NOMO-1 treated with dmso at 0.1 percent for 144 hours (cell line): ENCODE measurements at regions not wholly inside any gene's neighbourhood (a gene's known extent, or its start where the extent isn't known, plus 50 kb on each side); places are given as distances from the start of the nearest gene placed in this dataset.
"Not testable (repeated sequence)": the region's sequence is repeated elsewhere in the genome, so short reads cannot be mapped to it uniquely, and the experiment has no call there.

Experiments
- DNase-seq: peaks from one replicate; lab custom pipeline; 2025; ENCODE audit not compliant: unreplicated experiment; lab: John Stamatoyannopoulos, UW

- no peak for DNase-seq
These were observed 556.9 kb upstream of the NUDT12 start for GRCh38 chr5:104119529-104119928.

DNA sequence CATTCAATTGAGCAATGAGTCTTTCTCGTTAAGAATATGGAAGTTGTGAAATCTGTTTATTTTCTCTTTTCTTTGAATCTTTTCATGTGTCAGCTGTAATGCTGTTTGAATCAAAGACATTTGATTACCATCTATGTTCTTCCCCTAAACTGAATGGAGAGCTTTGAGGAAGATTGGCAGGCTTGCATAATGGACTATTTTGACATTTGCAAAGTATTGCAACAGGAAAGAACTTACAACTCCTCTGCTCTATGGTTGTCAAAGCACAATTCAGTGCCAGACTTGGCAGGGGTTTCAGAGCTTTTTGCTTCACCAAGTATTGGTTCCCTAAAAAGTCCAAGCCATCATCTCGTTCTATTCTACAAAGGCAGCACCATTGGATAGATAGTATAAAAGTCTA lies 549.0 kb upstream of the NUDT12 start:
- peak; percentile 53 for DNase-seq

DNA sequence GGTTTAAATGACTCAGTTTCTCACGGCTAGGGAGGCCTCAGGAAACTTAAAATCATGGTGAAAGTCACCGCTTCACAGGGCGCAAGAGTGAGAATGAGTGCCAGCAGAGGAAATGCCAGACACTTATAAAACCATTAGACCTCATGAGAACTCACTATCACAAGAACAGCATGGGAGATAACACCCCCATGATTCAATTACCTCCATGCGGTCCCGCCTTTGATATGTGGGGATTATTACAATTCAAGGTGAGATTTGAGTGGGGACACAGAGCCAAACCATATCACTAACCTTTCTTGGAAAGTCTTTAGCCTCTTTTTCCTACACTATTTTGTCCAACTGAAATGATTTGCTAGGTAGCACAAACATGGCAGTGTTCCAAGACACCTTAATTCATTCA lies 533.9 kb upstream of the NUDT12 start:
- DNase-seq, result no peak

DNA sequence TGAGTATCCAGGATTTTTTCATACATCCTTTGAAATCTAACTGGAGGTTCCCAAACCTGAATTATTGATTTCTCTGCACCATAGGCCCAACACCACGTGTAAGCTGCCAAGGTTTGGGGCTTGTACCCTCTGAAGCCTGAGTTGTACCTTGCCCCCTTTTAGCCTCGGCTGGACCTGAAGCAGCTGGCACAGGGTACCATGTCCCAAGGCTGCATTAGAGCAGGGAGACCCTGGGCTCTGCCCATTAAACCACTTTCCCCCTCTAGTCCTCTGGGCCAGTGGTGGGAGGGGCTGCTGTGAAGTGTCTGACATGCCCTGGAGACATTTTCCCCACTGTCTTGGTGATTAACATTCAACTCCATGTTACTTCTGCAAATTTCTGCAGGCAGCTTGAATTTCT lies 532.9 kb upstream of the NUDT12 start:
- no peak for DNase-seq

DNA sequence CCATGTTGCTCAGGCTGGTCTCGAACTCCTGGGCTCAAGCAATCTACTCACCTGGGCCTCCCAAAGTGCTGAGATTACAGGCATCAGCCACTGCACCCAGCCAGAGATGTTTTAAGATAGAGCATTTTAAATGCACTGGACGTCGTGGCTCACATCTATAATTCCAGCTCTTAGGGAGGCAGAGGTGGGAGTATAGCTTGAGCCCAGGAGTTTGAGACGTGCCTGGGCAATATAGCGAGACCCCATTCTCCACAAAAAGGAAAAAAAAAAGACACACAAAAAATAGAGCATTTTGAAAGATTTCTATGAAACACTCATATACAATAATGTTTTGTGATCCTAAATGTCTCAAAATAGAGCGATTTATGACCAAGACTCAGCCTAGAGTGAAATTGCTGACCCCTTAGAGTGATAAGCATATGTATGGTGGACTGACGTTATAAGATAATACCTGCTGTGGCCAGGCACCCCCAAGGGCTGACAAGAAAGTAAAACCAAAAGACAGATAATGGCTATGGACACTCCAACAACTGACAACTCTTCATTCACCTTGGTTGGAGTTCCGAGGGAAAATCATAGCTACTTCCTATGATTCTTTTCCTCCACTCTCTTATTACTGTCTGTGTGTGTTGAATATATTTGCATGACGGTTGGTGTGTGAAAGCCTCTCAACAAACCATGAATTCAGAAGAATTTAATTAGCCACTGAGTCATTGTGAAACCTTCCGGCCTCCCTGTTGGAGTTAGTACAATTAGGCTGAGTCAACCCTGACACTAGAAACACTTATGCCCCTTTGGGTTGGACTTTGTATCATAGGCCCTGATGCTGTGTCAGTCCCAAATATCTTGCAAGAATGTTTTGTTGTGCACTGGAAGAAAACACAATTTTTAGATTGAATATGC lies 526.5 kb upstream of the NUDT12 start:
- peak; percentile 26 for DNase-seq

DNA sequence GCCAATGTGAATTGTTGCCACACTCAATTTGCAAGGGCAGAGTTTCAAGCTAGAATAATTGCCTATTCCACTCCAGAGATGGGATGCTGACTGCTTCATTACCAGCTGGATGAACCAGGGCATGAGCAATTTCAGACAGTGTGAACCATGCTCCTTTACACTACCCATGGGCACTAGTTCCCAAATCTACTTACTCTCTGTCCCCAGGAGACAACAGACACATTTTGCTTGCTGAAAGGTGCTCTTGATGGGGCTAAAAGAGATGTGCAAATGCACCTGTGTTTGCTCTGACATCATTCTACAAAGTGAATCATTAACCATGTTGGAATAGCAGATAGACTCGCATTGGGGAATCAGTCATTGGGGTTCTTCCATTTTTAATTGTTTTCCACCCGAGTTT lies 522.3 kb upstream of the NUDT12 start:
- DNase-seq, result no peak

DNA sequence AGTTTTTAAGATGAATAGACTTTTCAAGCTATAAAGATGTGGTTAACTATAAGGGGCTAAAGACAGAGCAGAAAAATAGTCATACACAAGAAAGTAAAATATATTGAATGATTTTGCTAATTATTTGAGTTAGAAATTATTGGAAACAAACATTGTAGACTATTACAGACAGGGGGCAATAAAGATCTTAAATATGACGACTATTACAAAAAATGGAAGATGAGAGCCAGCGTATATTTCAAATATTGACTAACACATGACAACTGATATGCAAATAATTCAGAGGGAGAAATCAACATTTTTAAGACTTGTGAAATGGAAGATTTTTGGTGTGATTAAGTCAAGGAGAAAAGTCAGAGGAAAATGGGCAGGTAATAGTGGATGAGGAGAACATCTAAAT lies 520.2 kb upstream of the NUDT12 start:
- DNase-seq, result no peak

DNA sequence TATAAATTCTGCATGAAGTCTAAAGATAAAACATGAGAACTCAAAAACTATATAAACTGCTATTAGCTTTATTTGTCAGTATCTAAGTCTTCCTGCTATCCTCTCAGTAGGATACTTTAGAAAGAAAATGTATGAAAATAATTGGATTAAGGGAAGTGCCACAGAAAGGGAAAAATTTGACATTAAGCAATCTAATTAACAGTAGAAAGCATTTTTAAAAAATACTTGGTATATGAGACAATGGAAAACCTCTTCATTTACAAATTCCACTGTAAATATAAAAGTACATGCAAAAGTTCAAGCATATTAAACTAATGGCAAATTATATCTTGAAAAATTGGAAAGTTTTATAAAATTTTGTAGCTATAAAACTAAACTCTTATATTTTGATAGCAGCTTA lies 518.6 kb upstream of the NUDT12 start:
- DNase-seq, result no peak

- no peak for DNase-seq
These were observed 518.1 kb upstream of the NUDT12 start for GRCh38 chr5:104080646-104081175.

GRCh38 chr5:104079861-104080645 lies 517.5 kb upstream of the NUDT12 start:
- not testable (repeated sequence) for DNase-seq

- DNase-seq, result no peak
These were observed 509.3 kb upstream of the NUDT12 start for GRCh38 chr5:104071887-104072286.

GRCh38 chr5:104062621-104063377 lies 500.2 kb upstream of the NUDT12 start:
- no peak for DNase-seq

DNA sequence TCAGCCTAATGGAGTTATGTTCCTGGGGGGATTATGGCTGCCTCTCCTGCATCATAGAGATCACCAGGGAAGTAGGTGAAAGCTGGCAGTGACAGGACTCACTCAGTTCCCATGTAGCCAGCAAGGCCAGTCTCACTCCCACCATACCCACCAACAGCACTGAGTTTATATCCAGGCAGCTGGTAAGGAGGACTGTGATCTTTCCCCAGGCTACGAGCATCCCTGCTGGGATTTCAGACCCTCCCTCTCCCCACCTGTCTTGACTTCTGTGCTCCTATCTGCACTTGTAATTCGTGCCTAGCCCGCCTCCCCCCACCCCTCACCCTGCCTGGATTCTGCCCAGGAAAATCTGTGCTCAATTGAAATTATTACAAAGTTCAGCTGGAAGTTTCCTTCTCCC lies 499.1 kb upstream of the NUDT12 start:
- no peak for DNase-seq

GRCh38 chr5:104053353-104053649 lies 490.7 kb upstream of the NUDT12 start:
- no peak for DNase-seq

- no peak for DNase-seq
These were observed 490.2 kb upstream of the NUDT12 start for GRCh38 chr5:104052558-104053352.

GRCh38 chr5:104050436-104050835 lies 487.8 kb upstream of the NUDT12 start:
- no peak for DNase-seq

GRCh38 chr5:104049752-104050151 lies 487.2 kb upstream of the NUDT12 start:
- DNase-seq, result no peak

DNA sequence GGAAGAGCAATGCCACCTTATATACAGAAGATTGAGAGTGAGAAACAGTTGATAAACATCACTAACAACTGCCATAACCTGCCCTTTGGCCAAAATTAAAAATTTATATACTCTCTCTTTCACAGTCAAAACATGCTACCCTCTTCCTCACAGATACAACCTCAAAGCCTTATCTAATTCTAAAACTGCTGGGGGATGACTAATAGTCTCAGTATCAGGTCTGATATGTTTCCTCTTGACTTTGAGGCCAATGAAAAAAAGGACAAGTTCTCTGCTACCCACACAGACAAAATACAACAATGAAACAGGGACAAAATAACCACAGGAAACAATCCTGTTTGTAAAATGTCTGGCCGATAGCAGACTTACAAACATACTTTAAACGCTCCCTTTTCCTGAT lies 485.6 kb upstream of the NUDT12 start:
- DNase-seq, result no peak

DNA sequence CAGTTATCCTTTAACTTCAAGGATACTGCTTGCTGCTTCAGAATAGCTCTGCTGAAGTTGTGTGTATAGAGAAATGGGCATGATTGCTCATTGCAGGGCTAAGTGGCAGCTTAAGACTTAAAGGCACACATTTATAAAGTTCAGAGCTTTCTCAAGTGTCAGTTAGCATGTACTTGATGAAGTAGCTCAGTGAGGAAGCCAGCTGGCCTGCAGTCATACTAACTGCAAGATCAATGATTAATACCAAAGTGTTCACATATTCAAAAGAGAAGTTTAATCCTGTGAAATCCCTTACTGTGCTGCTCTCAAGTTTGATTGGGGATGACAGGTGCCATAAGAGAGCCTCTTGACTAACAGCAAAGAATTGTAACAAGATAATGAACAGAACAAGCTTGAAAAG lies 483.4 kb upstream of the NUDT12 start:
- no peak for DNase-seq

DNA sequence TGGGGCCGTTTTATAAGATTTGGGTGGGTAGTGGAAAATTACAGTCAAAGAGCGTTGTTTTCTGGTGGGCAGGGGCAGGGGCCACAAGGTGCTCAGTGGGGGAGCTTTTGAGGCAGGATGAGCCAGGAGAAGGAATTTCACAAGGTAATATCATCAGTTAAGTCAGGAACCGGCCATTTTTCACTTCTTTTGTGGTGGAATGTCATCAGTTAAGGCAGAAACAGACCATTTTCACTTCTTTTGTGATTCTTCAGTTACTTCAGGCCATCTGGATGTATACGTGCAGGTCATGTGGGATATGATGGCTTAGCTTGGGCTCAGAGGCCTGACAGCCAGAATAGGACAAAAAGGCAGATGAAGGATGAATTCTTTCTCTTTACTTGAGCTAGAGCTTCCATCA lies 477.3 kb upstream of the NUDT12 start:
- not testable (repeated sequence) for DNase-seq

- not testable (repeated sequence) for DNase-seq
These were observed 474.5 kb upstream of the NUDT12 start for GRCh38 chr5:104037136-104037535.
